ENCODE measurements at regions not wholly inside any gene's neighbourhood (a gene's known extent, or its start where the extent isn't known, plus 50 kb on each side); places are given as distances from the start of the nearest gene placed in this dataset.

GRCh38 chr14:56953884-56954283 is 143.6 kb upstream of the OTX2 start:
- TF ChIP-seq CTCF (IDR thresholded peaks at IDR 0.05) = no peak
- TF ChIP-seq POLR2A (IDR thresholded peaks at IDR 0.05) = no peak
- TF ChIP-seq POLR2AphosphoS5 (IDR thresholded peaks at IDR 0.05) = no peak
